SIG-M5 (cell line): ENCODE measurements at regions not wholly inside any gene's neighbourhood (a gene's known extent, or its start where the extent isn't known, plus 50 kb on each side); places are given as distances from the start of the nearest gene placed in this dataset.

Source experiments
- DNase-seq: peaks from one replicate; lab custom pipeline; 2025; lab: John Stamatoyannopoulos, UW

DNA sequence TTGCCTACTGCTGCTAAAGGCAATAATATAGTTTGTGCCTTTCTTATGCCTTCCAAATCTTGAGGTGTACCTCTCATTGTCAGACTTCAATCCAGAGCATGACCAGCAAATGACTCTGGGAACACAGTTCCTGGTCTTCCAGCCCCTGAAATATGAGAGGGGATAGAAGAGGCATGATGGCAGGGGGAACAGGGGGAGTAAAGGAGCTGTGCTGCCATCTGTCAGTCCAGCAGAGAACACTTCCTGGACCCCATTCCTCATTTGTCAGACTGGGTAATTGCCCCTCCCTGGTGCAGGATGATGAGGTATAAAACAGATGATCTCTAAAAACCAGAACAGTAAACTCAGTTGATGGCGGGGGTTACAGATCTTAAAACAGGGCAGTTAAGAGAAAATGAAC is 618.7 kb downstream of the DIAPH3 start:
- no peak for DNase-seq

DNA sequence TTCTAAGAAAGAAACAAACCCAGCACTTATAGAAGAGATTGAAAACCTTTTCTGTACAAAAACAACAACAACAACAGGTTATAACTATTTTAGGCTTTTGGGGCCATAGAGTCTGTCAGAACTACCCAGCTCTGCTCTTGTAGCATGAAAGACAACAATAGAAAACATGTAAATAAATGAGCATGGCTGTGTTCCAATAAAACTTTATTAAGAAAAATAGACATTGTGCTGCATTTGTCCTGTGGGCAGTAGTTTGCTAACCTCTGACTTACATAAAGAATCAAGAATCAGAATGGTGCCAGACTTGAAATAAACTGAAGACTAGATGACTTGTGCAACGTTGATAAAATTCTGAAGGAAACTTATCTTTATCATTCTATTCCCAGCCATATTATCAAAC is 617.5 kb downstream of the DIAPH3 start:
- no peak for DNase-seq

DNA sequence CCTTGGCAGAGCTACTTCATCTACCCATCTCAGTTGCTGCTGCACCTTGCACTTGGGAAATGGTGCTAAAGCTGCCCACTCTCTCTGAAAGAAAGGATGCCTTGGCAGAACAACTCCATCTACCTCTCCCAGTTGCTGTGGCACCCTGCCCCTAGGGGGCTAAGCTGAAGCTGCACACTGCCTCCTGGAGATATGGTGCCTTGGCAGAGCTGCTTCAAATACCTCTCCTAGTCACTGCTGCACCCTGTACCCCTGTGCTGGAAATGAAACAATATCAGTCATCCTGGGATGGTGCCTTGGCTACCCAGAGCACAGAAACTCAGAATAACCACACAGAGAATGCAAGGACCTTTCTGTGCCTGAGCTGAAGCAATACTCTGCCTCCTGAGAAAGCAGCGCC is 615.8 kb downstream of the DIAPH3 start:
- no peak for DNase-seq

DNA sequence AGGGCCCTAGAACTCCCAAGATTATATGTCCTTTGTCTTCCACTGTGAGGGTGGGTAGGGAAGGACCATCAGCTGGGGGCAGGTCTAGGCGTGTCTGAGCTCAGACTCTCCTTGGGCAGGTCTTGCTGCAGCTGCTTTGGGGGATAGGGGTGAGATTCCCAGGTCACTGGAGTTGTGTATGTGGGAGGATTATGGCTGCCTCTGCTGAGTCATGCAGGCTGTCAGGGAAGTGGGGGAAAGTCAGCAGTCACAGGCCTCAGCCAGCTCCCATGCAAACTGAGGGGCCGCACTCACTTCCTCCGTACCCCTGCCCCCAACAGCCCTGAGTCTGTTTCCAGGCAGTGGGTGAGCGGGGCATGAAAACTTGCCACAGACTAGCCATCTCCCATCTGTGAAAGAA is 600.8 kb downstream of the DIAPH3 start:
- DNase-seq: no peak

DNA sequence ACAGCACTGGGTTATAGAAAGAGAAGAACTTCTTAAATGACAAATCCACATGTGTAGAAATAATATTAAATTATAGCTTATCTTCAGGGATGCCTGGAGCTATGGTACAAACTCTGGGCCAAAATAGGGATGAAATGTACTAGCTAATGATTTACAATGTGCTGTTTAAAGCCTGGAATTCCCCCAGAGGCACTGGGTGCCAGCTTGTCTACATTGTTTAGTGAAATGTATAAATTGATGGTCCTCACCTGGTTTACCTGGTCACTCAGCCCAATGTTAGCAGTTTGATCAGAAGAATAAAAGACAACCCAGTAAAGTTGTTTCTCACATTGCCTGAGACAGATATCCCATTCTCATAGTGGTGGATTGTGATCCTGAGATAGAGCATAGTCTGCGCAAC is 597.2 kb downstream of the DIAPH3 start:
- DNase-seq: no peak

DNA sequence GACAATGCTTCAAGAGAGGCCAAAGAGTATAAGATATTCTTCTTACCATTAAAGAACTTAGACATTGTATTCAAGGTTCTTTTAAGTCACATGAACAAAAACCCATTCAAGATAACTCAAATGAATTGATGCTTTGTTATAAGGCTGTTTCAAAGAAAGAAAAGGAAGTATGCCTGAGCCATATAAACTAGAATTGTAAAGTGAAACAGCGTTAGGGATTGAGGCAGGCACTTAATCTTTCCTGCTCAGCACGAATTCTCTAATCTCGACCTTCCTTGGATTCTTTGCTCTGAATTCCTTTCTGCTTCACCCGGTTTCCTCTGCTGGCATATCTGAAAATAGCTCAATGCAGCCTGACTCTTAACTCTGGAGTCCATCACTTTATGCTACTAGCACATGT is 595.4 kb downstream of the DIAPH3 start:
- no peak for DNase-seq

DNA sequence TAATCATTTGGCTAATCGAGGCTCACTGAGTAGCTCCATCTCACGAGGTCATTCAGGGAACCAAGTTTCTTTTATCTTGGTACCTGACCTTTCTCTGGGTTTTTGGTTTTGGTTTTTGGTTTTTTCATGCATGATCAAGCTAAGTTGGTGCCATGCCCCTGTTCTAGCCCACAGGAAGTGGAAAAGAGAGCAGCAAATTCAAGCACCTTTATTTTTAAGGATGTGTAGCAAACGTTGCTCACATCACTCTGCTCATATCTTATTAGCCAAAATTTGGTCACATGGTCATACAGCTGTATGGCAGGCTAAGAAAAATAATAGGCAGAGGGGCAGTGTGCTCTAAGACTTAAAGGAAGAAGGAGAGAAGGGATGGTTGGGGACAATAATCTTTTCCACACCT is 593.5 kb downstream of the DIAPH3 start:
- no peak for DNase-seq

DNA sequence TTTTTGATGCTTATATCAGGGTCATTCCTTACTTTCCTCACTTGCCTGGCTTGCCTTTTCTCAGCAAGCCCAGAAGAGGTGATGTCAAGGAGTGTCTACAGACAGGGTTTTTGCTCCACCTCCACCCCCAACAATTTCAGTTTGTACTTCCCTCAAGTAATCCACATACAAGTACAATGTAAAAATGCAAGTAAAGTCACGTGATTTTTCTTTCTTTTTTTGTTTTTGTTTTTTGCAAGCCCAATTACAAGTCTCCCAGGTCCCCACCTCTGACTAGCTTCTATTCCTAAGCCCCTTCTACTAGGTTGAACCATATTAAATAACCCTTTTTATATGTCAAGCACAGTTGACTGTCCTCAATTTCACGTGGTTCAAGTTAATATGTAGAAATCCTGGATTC is 579.6 kb downstream of the DIAPH3 start:
- DNase-seq: no peak

DNA sequence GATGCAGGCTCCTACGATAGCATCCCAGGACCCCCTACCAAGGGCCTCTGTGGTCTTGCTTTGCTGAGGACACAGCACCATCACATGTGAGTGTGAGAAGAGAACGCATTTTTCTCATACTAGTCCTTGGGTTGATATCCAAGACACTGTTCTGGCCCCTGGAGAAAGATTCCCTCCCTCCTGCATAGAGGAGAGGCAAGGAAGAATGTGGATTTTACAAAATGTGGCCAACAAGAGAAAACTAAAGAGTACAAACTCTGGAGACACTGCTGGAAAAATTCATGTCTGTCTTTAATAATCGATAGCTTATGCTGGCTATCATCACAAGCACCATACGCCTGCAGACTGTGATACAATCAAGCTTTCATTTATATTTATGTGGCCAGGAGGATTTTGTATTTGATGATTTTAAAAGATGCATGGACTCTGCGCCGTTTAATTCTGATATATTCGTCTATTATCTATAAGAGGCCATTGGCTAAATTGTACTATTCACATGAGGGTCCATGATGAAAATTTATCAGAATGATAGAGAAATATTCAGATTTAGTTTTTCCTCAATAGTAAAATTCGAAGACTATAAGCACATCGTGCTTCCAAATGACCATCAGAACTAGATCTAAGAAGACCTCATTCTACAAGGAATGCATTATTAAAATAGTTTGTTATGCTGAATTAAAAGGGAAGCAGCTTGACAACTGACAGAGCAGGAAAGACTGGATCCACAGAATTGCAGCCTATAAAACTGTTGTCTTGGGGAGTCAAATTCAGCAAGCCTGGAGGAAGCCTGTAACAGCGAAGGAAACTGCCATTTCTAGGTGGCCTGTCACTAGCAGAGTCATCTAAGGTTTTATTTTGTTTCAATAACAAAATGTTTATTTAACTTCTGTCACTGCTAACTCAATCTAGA is 578.7 kb downstream of the DIAPH3 start:
- no peak for DNase-seq

DNA sequence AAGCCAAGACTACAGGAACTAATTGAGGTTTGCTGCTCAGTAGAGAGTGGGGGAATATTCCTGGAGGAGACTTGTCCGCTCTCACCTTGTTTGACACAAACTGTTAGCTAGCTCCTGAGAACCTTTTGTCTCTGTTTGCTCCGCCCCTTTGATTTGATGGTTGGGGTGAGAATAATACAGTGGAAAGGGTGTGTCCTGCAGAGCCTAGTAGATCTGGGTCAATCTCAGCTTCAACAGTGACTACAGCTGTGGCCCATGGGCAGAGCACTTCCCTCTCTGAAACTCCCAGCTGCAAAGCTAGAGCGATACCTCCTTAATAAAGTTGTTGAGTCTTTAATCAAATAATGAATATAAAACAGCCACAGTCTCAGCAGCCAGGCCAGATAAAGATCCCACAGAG is 576.7 kb downstream of the DIAPH3 start:
- DNase-seq: no peak

DNA sequence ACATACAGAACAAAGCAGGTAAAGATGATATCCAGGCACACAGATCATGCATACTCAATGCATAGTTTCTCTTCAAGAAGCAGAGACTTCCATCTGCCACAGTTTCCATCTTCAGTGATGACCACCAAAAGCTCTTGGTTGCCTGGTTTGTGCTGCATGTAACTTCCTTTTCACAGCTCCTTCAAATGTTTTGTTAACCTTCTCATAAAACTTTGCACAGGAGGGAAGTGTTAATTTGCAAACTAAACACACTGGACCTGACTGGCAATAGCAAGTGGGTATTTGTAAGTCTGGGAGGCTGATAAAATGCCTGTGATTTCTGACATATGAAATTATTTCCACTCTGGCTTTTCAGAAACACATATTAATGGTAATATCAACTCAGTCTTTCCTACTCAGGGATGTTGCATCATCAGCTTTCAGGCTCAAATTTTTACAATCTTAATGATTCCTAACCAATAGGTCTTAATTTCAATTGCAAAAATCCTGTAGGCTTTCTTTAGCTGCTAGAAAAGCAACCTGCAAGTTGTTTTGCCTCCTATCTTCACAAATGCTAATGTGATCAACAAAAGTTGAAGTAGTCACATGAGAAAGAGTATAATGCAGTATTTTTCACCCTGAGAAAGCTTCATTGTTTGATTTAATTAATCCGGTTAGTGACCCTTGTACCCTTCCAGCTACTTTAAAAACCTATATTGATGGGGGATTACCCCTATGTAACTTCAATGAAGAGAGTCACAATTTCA is 575.6 kb downstream of the DIAPH3 start:
- no peak for DNase-seq

DNA sequence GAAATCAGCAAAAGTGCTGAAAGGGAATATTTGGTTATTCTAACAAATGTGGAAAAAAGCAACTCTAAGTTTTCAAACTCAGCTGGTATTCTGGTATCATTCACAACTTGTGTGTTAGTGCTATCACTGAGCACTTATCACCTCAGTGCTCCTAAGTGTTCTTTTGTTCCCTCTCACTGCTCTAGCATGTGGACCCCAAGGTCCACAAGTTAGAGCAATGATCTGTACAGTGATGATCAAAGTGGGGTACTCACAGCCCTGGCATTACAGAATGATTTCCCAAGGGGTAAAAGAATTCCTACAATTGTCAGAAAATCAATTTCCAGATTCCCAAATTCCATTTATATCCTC is 575.0 kb downstream of the DIAPH3 start:
- DNase-seq: no peak

DNA sequence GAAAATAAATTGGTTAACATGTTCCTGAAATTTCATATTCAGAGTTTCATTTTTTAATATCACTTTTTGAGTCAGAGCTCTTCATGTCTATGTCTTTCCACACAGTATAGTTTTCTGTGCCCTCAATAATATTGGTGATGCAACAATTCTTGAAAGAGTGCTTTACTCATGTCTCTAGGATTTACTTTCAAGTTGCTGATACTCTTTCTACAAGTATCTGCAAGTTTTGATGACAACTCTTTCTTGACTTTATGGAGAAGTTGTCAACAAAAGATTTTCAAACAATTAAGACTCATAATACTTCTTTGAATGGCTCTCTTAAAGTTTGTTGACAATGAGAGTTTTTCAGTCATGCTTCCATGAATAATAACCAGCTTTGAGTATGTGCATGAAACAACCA is 561.7 kb downstream of the DIAPH3 start:
- DNase-seq: no peak

DNA sequence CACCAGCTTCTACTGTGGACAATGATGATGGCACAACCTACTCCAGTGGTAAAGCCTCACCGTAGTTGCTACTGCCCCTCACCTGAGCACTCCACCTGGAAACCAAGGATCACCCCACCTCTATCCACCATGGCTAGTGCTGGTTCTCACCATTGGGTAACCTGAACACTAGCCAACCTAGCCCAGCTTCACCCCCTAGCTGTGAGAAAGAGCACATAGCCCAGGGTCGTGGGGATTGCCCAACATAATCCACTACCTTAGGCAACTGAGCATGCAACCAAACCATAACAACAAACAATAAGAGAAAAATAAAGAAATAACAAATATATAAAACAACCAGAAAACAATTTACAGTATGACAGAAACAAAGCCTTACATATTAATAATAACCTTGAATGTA is 560.1 kb downstream of the DIAPH3 start:
- DNase-seq: no peak

DNA sequence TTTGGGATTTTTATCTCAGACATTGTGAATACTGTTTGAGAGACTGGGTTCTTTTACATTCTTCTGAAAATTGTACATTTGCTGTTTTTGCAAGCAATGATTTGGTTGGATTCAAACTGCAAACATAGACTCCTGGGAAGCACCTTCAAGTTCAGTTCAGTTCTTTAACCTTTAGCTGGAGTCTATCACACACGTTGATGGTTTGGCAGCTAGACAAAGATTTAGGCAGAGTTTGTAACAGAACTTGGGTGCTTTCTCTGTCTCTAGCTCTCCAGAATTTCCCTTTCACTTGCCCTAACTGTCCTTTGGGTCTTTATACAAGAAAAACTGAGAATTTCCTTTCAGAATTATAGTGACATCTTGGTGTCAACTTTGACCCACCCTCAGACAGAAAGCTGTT is 556.6 kb downstream of the DIAPH3 start:
- no peak for DNase-seq

DNA sequence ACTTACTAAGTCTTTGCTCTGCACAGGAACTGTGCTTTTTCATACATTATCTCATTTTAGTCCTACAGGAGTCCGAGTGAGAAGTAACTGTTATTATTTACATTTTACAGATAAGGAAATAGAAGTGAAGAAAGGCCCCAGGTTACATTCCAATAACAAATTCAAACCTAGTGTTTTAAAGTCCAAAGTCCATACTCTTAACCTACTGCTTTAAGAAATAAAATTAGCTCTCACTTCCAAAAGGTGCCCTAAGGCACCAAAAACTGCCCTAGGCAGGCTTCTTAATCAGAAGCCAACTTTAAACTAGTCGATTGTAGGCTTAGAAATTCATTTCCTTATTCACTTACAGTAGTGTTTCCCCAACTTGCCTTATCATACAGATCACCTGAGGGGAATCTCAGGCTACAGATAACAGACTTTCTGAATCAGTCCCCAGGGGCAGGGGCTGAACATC is 555.9 kb downstream of the DIAPH3 start:
- no peak for DNase-seq

DNA sequence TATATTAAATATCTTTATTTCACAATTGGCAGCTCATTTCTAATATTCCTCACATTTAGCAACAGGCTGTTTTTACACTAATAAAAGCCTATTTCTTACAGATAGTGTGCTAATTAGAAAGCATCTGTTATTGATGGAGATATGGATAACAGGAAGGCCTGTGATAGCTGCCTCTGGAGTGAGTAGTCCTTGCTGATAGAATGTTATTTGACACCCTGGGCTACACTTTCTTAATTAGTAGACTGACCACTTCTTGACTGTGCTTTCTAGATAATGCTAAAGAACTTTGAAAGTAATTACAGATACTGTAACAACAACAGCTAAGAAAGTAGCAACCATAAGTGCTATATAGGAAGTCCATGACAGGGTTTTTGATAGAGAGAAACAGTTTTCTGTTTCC is 554.3 kb downstream of the DIAPH3 start:
- DNase-seq: no peak
